ENCODE measurements at regions not wholly inside any gene's neighbourhood (a gene's known extent, or its start where the extent isn't known, plus 50 kb on each side); places are given as distances from the start of the nearest gene placed in this dataset.

DNA sequence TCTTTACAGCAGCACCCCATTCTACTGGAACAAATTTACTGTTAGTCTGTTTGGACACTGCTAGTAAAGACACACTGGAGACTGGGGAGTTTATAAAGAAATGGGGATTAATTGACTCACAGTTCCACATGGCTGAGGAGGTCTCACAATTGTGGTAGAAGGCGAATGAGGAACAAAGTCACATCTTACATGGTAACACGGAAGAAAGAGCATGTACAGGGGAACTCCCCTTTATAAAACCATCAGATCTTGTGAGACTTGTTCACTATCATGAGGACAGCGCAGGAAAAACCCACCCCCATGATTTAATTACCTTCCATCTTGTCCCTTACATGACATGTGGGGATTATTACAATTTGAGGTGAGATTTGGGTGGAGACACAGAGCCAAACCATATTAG is 1204.2 kb downstream of the SLITRK1 start:
- Histone ChIP-seq H3K9ac (ENCODE audit: low read length) (no peak overlapping the region), H3K27me3 (ENCODE audit: control insufficient read depth in 1 of 2, insufficient read depth in 2 of 2, low read length in 2 of 2) (no peaks in the 10 kb centered on the region), H3K4me1 (ENCODE audit: insufficient read depth, low read length) (no peaks in the 10 kb centered on the region), H3K9me3 (ENCODE audit: low read length) (no peaks in the 10 kb centered on the region), H3K4me3 (ENCODE audit: low read depth in 1 of 2, low read length in 2 of 2) (no peak overlapping the region), H3K36me3 (ENCODE audit: insufficient read depth, low read length) (no peaks in the 10 kb centered on the region), H3K27ac (ENCODE audit: low read depth, low read length) (no peak overlapping the region)

DNA sequence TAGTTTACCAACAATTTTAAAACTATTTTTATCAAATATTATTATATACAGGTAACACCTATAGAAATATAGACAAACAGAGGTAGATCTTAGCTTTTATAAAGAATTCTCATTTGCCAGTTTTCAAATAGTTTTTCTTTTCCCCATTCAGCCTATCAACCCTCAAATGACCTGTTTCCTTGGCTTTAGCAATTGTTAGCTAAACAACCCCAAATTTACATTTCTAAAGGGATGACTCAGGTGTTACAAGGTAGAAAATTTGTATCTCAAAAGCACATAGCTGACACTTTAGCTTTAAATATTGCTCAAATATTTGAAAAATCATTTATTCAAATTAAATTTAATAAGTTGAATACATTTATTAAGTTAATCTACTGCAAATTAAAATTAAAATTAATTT is 1207.2 kb downstream of the SLITRK1 start:
- H3K4me3 ChIP-seq (ENCODE audit: low read depth in 1 of 2, low read length in 2 of 2): no peak overlapping the region
- H3K27me3 ChIP-seq (ENCODE audit: control insufficient read depth in 1 of 2, insufficient read depth in 2 of 2, low read length in 2 of 2): no peaks in the 10 kb centered on the region
- no peak overlapping the region for H3K27ac ChIP-seq (ENCODE audit: low read depth, low read length)
- no peaks in the 10 kb centered on the region for H3K9me3 ChIP-seq (ENCODE audit: low read length)
- H3K4me1 ChIP-seq (ENCODE audit: insufficient read depth, low read length): no peaks in the 10 kb centered on the region
- no peak overlapping the region for H3K9ac ChIP-seq (ENCODE audit: low read length)
- H3K36me3 ChIP-seq (ENCODE audit: insufficient read depth, low read length): no peaks in the 10 kb centered on the region

DNA sequence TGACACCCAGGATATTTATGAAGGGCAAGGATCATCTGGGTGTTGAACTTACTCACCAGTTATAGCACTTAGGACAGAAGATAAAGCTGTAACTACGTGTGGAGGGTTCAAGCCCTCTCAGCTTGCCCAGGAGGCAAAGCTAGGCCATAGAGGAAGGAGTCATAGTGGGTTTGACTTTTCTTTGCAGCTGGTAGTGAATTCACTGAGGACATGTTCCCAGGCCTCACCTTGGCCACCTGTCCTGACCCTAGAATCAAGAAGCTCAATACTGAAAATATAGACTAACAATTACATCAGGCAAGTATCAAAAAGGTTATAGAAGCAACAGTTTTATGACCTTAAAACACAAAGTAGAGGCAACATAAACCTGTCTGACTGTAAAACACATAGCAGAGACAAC is 1207.7 kb downstream of the SLITRK1 start:
- no peaks in the 10 kb centered on the region for H3K27me3 ChIP-seq (ENCODE audit: control insufficient read depth in 1 of 2, insufficient read depth in 2 of 2, low read length in 2 of 2)
- H3K9me3 ChIP-seq (ENCODE audit: low read length): no peaks in the 10 kb centered on the region
- H3K4me1 ChIP-seq (ENCODE audit: insufficient read depth, low read length): no peaks in the 10 kb centered on the region
- no peaks in the 10 kb centered on the region for H3K36me3 ChIP-seq (ENCODE audit: insufficient read depth, low read length)
- H3K4me3 ChIP-seq (ENCODE audit: low read depth in 1 of 2, low read length in 2 of 2): no peak overlapping the region
- no peak overlapping the region for H3K9ac ChIP-seq (ENCODE audit: low read length)
- H3K27ac ChIP-seq (ENCODE audit: low read depth, low read length): no peak overlapping the region

DNA sequence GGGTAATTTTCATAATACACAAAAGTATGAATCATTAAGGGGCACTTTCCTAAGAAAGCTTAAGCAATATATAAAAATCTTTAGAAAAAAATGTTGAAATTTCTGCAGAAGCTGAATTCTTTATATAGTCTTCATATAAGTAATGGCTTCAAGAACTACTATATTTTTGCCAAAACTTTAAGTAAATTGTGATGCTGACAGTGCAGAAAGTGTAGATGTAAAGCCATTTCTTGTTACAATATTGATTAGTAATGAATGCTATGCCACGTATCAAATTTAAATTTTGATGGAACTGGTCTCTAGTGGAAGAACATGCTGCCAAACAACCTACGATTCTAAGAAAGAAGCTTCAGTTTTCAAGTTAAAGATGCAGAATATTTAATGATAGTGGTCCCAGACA is 1210.0 kb downstream of the SLITRK1 start:
- H3K4me1 ChIP-seq (ENCODE audit: insufficient read depth, low read length): no peaks in the 10 kb centered on the region

DNA sequence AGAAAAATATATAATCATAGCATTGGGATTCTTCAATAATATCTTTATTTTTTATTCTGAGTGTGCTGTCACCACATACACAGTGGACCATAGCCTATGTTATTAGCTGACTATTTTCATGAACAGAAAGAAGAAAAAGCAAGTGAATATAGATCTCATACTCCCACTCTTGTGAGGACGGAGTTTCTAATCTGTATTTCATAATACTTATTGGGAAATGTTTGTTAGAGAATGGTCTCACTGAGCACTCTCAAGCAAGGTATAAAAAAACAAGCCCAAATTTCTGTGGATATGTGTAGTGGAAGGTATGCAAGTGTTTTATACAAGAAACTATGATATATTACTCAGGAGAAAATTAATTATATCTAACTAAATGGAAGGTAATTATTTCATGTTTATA is 1218.1 kb downstream of the SLITRK1 start:
- Histone ChIP-seq H3K4me3 (ENCODE audit: low read depth in 1 of 2, low read length in 2 of 2) (no peak overlapping the region), H3K27ac (ENCODE audit: low read depth, low read length) (no peak overlapping the region), H3K9me3 (ENCODE audit: low read length) (no peaks in the 10 kb centered on the region), H3K36me3 (ENCODE audit: insufficient read depth, low read length) (no peaks in the 10 kb centered on the region), H3K9ac (ENCODE audit: low read length) (no peak overlapping the region), H3K4me1 (ENCODE audit: insufficient read depth, low read length) (no peaks in the 10 kb centered on the region), H3K27me3 (ENCODE audit: control insufficient read depth in 1 of 2, insufficient read depth in 2 of 2, low read length in 2 of 2) (no peaks in the 10 kb centered on the region)

More for the DNA sequence above, 1210.0 kb downstream of the SLITRK1 start:
- Histone ChIP-seq H3K36me3 (ENCODE audit: insufficient read depth, low read length) (no peaks in the 10 kb centered on the region), H3K27ac (ENCODE audit: low read depth, low read length) (no peak overlapping the region), H3K9me3 (ENCODE audit: low read length) (no peaks in the 10 kb centered on the region), H3K27me3 (ENCODE audit: control insufficient read depth in 1 of 2, insufficient read depth in 2 of 2, low read length in 2 of 2) (no peaks in the 10 kb centered on the region), H3K9ac (ENCODE audit: low read length) (no peak overlapping the region), H3K4me3 (ENCODE audit: low read depth in 1 of 2, low read length in 2 of 2) (no peak overlapping the region)

DNA sequence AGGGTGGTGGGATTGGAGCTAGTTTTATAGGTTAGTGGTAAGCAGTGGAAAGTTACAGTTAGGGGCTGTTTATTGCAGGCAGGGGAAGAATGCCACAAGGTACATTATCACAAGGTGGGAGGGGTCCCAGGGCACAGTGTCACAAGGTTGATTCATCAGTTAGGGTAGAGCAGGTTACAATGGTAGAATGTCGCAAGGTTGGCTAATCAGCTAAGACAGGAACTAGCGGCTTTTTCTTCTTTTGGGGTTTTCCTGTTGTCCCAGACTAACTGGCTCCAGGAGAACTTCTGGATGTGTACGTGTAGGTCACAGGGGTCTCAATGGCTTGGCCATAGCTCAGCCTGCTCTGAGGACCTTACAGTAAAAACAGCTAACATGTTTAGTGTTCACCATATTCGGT is 1221.1 kb downstream of the SLITRK1 start:
- Histone ChIP-seq H3K36me3 (ENCODE audit: insufficient read depth, low read length) (no peaks in the 10 kb centered on the region), H3K9me3 (ENCODE audit: low read length) (no peaks in the 10 kb centered on the region), H3K4me1 (ENCODE audit: insufficient read depth, low read length) (no peaks in the 10 kb centered on the region), H3K27me3 (ENCODE audit: control insufficient read depth in 1 of 2, insufficient read depth in 2 of 2, low read length in 2 of 2) (no peaks in the 10 kb centered on the region), H3K4me3 (ENCODE audit: low read depth in 1 of 2, low read length in 2 of 2) (no peak overlapping the region), H3K9ac (ENCODE audit: low read length) (no peak overlapping the region), H3K27ac (ENCODE audit: low read depth, low read length) (no peak overlapping the region)

DNA sequence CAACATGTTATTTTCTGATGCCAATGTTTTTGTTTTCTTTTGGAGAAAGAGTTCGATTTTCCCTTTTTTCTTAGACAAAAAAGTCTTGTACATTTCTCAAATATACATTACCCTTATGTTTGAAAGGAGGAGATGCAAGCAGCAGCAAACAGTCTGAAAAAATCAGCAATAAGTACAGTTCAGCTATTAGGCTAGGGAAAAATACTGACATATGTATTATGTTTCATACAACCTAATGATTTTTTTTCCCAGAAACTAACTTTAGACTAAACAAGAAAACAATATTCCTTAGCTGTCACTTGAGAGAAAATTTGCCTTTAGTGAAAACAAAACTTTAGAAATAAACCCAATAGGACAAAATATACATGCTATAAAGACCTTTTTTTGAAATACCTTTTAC is 1223.5 kb downstream of the SLITRK1 start:
- Histone ChIP-seq H3K9ac (ENCODE audit: low read length) (no peak overlapping the region), H3K36me3 (ENCODE audit: insufficient read depth, low read length) (no peaks in the 10 kb centered on the region), H3K4me1 (ENCODE audit: insufficient read depth, low read length) (no peaks in the 10 kb centered on the region), H3K4me3 (ENCODE audit: low read depth in 1 of 2, low read length in 2 of 2) (no peak overlapping the region), H3K27me3 (ENCODE audit: control insufficient read depth in 1 of 2, insufficient read depth in 2 of 2, low read length in 2 of 2) (no peaks in the 10 kb centered on the region), H3K9me3 (ENCODE audit: low read length) (no peaks in the 10 kb centered on the region), H3K27ac (ENCODE audit: low read depth, low read length) (no peak overlapping the region)

DNA sequence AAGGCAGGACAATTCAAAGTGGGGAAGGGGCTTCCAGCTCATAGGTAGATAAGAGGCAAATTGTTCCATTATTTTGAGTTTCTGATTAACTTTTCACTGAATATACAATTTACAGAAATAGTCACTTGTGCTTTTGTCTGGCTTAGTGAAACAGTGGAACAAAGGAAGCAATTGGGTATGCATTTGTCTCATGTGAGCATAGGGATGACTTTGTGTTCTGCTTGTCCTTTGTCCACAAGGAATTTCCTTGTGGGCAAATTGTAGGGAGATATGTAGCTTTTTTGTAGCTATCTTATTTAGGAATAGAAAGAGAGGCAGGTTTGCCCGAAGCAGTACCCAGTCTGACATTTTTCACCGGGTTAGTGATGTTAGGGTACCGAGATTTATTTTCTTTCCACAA is 1224.8 kb downstream of the SLITRK1 start:
- no peak overlapping the region for H3K4me3 ChIP-seq (ENCODE audit: low read depth in 1 of 2, low read length in 2 of 2)
- no peak overlapping the region for H3K9ac ChIP-seq (ENCODE audit: low read length)
- no peak overlapping the region for H3K27ac ChIP-seq (ENCODE audit: low read depth, low read length)
- H3K36me3 ChIP-seq (ENCODE audit: insufficient read depth, low read length): no peaks in the 10 kb centered on the region
- no peaks in the 10 kb centered on the region for H3K27me3 ChIP-seq (ENCODE audit: control insufficient read depth in 1 of 2, insufficient read depth in 2 of 2, low read length in 2 of 2)
- no peaks in the 10 kb centered on the region for H3K4me1 ChIP-seq (ENCODE audit: insufficient read depth, low read length)
- no peaks in the 10 kb centered on the region for H3K9me3 ChIP-seq (ENCODE audit: low read length)

DNA sequence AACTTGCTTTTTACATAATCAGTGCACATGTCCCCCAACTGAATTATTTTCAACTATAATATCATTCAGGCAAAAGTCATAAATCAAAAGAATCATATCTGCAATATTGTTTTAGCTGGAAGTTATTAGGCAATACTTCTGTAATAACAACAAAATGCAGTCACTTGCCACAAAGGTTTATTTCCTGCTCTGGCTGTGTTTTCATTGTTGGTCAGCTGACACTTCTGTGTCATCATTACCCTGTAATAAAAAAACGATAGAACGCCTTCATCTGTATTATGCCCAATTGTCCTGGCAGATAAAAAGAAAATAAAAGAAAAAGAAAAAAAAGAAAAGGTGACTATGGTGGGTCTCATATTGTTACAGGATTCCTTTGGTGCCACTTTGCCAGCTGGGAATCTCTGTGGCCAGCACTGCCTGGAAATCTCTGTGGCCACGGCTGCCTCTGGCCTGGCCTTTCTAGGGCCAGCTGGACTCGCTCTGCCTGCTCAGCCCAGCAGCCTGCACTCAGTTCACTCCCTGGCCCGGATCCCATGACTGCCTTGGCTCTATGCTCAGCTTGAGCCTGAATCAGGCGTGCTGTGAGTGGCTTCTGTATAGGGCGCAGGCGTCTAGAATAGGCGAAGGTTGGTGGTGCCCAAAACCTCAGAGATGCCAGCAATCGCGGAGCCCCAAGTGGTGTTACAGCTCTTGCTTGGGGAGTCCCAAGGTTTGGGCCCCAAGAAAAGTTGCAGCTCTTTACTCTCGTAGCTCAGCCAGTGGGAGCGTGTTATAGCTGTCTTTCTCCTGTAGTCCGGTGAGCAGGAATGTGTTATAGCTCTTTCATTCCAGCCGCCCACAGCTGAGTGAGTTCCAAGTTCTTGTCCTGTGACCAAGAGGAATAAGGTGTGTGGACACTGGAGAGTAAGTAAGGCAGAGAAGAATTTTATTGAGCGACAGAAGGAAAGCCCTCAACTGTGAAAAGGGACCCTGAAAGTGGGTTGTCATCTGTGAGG is 1227.1 kb downstream of the SLITRK1 start:
- H3K4me1 ChIP-seq (ENCODE audit: insufficient read depth, low read length): no peaks in the 10 kb centered on the region
- H3K27me3 ChIP-seq (ENCODE audit: control insufficient read depth in 1 of 2, insufficient read depth in 2 of 2, low read length in 2 of 2): no peaks in the 10 kb centered on the region
- H3K9me3 ChIP-seq (ENCODE audit: low read length): no peaks in the 10 kb centered on the region
- H3K9ac ChIP-seq (ENCODE audit: low read length): no peak overlapping the region
- H3K27ac ChIP-seq (ENCODE audit: low read depth, low read length): no peak overlapping the region
- no peaks in the 10 kb centered on the region for H3K36me3 ChIP-seq (ENCODE audit: insufficient read depth, low read length)
- H3K4me3 ChIP-seq (ENCODE audit: low read depth in 1 of 2, low read length in 2 of 2): no peak overlapping the region

DNA sequence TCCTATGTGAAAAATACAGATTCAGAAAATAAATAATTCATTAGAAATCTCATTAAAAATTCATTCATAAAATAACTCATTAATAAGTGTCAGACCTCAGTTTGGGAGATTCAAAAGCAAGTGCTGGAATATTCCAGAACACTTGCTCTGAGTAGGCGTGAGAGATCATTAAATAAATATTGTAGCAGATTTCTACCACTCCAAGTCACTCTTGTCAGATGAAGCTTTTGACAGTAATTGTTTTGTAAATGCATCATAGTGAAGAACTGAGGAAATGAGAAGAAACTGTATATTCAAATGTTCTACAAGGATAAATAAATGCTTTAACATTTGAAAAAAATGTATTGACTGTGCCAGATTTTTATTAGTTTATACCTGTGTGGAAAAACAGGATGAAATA is 1228.1 kb downstream of the SLITRK1 start:
- Histone ChIP-seq H3K27me3 (ENCODE audit: control insufficient read depth in 1 of 2, insufficient read depth in 2 of 2, low read length in 2 of 2) (no peaks in the 10 kb centered on the region), H3K36me3 (ENCODE audit: insufficient read depth, low read length) (no peaks in the 10 kb centered on the region), H3K4me3 (ENCODE audit: low read depth in 1 of 2, low read length in 2 of 2) (no peak overlapping the region), H3K27ac (ENCODE audit: low read depth, low read length) (no peak overlapping the region), H3K4me1 (ENCODE audit: insufficient read depth, low read length) (no peaks in the 10 kb centered on the region), H3K9me3 (ENCODE audit: low read length) (no peaks in the 10 kb centered on the region), H3K9ac (ENCODE audit: low read length) (no peak overlapping the region)

DNA sequence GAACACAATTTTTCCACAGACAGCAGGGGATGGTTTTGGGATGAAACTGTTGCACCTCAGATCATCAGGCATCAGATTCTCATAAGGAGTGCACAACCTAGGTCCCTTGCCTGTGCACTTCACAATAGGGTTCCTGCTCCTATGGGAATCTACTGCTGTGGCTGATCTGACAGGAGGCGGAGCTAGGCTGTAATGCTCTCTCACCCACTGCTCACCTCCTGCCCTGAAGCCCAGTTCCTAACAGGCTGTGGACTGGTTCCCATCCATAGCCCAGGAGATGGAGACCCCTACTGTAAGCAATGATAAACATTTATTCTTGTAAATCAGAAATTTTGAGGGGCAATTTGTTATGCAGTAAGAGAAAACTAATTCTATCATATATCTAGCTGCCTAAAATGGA is 1234.7 kb downstream of the SLITRK1 start:
- Histone ChIP-seq H3K27ac (ENCODE audit: low read depth, low read length) (no peak overlapping the region), H3K36me3 (ENCODE audit: insufficient read depth, low read length) (no peaks in the 10 kb centered on the region), H3K27me3 (ENCODE audit: control insufficient read depth in 1 of 2, insufficient read depth in 2 of 2, low read length in 2 of 2) (no peaks in the 10 kb centered on the region), H3K4me3 (ENCODE audit: low read depth in 1 of 2, low read length in 2 of 2) (no peak overlapping the region), H3K4me1 (ENCODE audit: insufficient read depth, low read length) (no peaks in the 10 kb centered on the region), H3K9me3 (ENCODE audit: low read length) (no peaks in the 10 kb centered on the region), H3K9ac (ENCODE audit: low read length) (no peak overlapping the region)

DNA sequence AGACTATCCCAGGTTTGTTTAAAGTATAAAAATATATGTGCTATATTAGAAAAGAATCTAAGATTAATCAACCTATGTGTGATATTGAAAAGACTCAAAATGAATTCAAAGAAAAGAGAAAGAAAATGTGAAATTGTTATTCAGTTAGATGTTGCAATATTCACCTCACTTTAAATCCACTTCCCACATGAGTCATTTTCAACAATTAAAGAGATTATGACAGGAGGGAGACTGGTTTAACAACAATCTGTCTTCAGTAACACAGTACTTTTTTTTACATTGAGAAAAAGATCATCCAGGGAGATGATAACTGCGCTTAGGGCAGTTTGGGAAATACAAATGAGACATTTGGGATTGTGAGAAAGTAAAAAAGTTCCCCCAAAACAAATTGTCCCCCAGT is 1246.2 kb downstream of the SLITRK1 start:
- Histone ChIP-seq H3K36me3 (ENCODE audit: insufficient read depth, low read length) (no peaks in the 10 kb centered on the region), H3K27ac (ENCODE audit: low read depth, low read length) (no peak overlapping the region), H3K27me3 (ENCODE audit: control insufficient read depth in 1 of 2, insufficient read depth in 2 of 2, low read length in 2 of 2) (no peaks in the 10 kb centered on the region), H3K9ac (ENCODE audit: low read length) (no peak overlapping the region), H3K4me3 (ENCODE audit: low read depth in 1 of 2, low read length in 2 of 2) (no peak overlapping the region), H3K4me1 (ENCODE audit: insufficient read depth, low read length) (no peaks in the 10 kb centered on the region), H3K9me3 (ENCODE audit: low read length) (no peaks in the 10 kb centered on the region)

Measured in muscle layer of colon (tissue), 2 donors.